Mesothelial cell of epicardium (in vitro differentiated cells): ENCODE measurements at regions not wholly inside any gene's neighbourhood (a gene's known extent, or its start where the extent isn't known, plus 50 kb on each side); places are given as distances from the start of the nearest gene placed in this dataset.

Source experiments
- DNase-seq, 2 experiments: peaks; one replicate each; pipeline ENCODE4 v3.0.0; 2021; ENCODE audit warnings: low spot score in 2 of 2; ENCODE audit not compliant: unreplicated experiment in 2 of 2
- H3K27ac Mint-ChIP-seq: 2 replicates; pipeline ENCODE4 v1.8.0; 2021; ENCODE audit warnings: mixed read lengths
- H3K27me3 Mint-ChIP-seq: 2 replicates; pipeline ENCODE4 v1.8.0; 2021; ENCODE audit warnings: low read depth, mixed read lengths
- H3K36me3 Mint-ChIP-seq: 2 replicates; pipeline ENCODE4 v1.8.0; 2021; ENCODE audit warnings: mixed read lengths
- H3K4me1 Mint-ChIP-seq: 2 replicates; pipeline ENCODE4 v1.8.0; 2021; ENCODE audit warnings: mixed read lengths
- H3K4me3 Mint-ChIP-seq: 2 replicates; pipeline ENCODE4 v1.8.0; 2021; ENCODE audit warnings: mild to moderate bottlenecking, moderate library complexity, mixed read lengths
- H3K9me3 Mint-ChIP-seq: 2 replicates; pipeline ENCODE4 v1.8.0; 2021; ENCODE audit warnings: mixed read lengths
- CTCF ChIP-seq: fragments of 200-600 bp; sonication (generic); IDR thresholded peaks from one replicate; pipeline ENCODE4 v1.5.0; 2021; ENCODE audit warnings: antibody characterized with exemption; ENCODE audit not compliant: unreplicated experiment

- no peak overlapping the region for H3K27ac Mint-ChIP-seq
- H3K27me3 Mint-ChIP-seq: no peaks in the 10 kb centered on the region
- no peak for TF ChIP-seq CTCF
- H3K9me3 Mint-ChIP-seq: no peaks in the 10 kb centered on the region
- H3K36me3 Mint-ChIP-seq: no peaks in the 10 kb centered on the region
- peaks cover 4% of the 10 kb centered on the region for H3K4me1 Mint-ChIP-seq
- no peak for DNase-seq
- H3K4me3 Mint-ChIP-seq: no peak overlapping the region
These were observed 495.4 kb upstream of the PIK3C3 start for GRCh38 chr18:41459656-41460055.

DNA sequence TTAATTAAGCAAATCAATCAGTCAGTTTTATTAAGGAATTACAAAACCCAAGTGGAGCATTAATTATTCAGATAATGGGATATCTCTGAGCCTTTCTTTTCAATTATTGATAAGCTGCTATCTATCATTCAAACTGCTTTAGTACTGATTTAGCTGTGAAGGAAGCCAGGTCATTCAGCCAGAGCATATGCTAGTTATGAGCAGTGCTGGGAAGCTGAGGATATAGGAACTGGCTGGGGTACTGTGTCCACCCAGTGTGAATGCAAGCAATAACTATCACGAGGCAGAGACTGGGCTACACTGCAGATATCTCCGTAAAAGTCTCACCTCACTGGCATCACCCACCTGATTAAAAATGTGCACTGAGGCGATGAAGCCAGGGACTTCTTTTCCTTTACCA lies 496.7 kb upstream of the PIK3C3 start:
- Mint-ChIP-seq H3K4me3 (no peak overlapping the region), H3K4me1 (peaks cover 4% of the 10 kb centered on the region), H3K27ac (no peak overlapping the region), H3K27me3 (no peaks in the 10 kb centered on the region), H3K36me3 (no peaks in the 10 kb centered on the region), H3K9me3 (peaks cover 9% of the 10 kb centered on the region)
- no peak for TF ChIP-seq CTCF
- no peak for DNase-seq

DNA sequence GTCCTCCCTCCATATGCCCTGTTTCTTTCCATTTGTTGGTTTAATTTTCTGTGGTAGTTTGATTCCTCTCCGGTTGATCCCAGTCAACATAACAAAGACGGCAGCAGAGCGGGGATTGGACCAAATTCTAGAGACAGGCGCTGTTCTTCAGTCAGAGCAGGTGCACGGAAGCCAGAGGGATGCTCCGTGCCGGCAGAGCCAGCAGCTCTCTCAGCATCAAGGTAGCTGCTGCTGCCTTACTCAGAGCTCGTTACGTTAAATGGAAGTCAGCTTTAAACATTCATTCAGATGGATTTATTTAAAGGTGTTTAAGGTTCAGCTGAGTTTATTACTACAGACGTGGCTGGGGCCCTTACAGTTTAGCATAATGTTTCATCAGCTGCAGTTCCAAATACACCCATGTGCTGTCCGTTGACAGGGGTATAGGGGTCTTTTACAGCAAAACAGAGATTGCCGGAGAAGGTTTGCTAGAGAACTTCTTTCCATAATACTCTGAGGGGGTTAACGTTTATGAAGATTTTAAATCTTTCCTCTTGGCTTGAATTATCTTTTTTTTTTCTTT lies 497.2 kb upstream of the PIK3C3 start:
- Mint-ChIP-seq H3K27ac (no peak overlapping the region), H3K27me3 (no peaks in the 10 kb centered on the region), H3K4me1 (peaks cover 4% of the 10 kb centered on the region), H3K4me3 (no peak overlapping the region), H3K9me3 (peaks cover 12% of the 10 kb centered on the region), H3K36me3 (no peaks in the 10 kb centered on the region)
- no peak for TF ChIP-seq CTCF
- DNase-seq: no peak

DNA sequence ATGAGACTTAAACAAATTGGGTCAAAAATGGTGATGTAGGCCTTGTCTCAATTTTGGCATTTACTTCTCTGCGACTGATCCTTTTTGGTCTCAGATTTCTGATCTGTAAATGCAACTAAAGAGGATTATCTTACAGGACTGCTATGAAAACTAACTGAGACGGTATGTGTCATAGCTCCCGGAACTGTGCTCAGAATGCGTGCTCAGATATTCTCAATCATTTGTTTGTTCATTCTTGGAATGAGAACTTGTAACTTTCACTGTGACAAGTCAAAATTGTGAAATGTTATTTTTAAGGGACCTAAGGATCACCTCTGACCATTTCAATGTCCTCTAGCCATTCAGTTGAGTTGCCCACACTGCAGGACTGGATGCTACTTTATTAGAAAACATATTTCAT lies 498.2 kb upstream of the PIK3C3 start:
- no peak overlapping the region for H3K27ac Mint-ChIP-seq
- H3K4me1 Mint-ChIP-seq: peaks cover 4% of the 10 kb centered on the region
- H3K4me3 Mint-ChIP-seq: no peak overlapping the region
- no peaks in the 10 kb centered on the region for H3K27me3 Mint-ChIP-seq
- no peaks in the 10 kb centered on the region for H3K36me3 Mint-ChIP-seq
- no peak for DNase-seq
- TF ChIP-seq CTCF: no peak
- peaks cover 12% of the 10 kb centered on the region for H3K9me3 Mint-ChIP-seq

DNA sequence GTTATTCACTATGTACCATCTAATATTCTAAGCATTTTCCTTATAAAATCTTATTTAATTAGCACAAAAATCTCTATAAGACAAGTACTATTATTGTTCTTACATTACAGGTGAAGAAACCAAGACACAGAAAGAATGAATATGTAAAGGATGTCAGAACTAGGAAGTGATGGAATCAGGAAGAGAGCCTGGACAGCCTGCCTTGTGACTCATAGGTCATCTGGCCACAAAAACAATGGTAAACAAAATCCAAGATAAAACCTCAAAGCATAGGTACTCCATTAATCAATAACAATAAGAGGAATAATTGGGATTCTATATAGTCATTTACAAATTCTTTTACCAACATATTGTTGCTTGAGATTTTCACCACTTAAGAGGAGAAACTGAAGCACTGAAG lies 505.4 kb upstream of the PIK3C3 start:
- TF ChIP-seq CTCF: no peak
- no peaks in the 10 kb centered on the region for H3K27me3 Mint-ChIP-seq
- no peaks in the 10 kb centered on the region for H3K36me3 Mint-ChIP-seq
- no peak overlapping the region for H3K4me3 Mint-ChIP-seq
- H3K4me1 Mint-ChIP-seq: peaks cover 2% of the 10 kb centered on the region
- no peak for DNase-seq
- peaks cover 12% of the 10 kb centered on the region for H3K9me3 Mint-ChIP-seq
- no peak overlapping the region for H3K27ac Mint-ChIP-seq

DNA sequence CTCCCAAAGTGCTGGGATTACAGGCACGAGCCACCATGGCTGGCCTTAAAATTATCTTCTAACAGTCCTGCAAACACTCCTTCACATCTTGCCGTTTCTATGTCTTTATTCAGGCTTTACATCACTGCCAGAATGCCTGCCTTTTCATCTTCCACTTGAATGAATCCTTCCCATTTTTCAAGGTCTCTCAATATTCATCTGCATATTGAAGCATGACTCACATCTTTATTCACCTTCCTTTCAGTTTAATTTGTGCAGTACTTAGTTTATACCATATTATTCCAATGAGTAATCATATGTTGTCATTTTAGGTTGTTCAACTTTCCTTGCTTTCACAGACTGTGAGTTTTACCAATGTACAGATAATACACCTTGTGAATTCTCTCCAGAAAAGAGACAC lies 510.1 kb upstream of the PIK3C3 start:
- peaks cover 5% of the 10 kb centered on the region for H3K9me3 Mint-ChIP-seq
- DNase-seq: no peak
- H3K4me3 Mint-ChIP-seq: no peak overlapping the region
- peaks cover 1% of the 10 kb centered on the region for H3K4me1 Mint-ChIP-seq
- H3K27ac Mint-ChIP-seq: no peak overlapping the region
- H3K27me3 Mint-ChIP-seq: no peaks in the 10 kb centered on the region
- TF ChIP-seq CTCF: no peak
- peaks cover 3% of the 10 kb centered on the region for H3K36me3 Mint-ChIP-seq
